ENCODE measurements at regions not wholly inside any gene's neighbourhood (a gene's known extent, or its start where the extent isn't known, plus 50 kb on each side); places are given as distances from the start of the nearest gene placed in this dataset.

DNA sequence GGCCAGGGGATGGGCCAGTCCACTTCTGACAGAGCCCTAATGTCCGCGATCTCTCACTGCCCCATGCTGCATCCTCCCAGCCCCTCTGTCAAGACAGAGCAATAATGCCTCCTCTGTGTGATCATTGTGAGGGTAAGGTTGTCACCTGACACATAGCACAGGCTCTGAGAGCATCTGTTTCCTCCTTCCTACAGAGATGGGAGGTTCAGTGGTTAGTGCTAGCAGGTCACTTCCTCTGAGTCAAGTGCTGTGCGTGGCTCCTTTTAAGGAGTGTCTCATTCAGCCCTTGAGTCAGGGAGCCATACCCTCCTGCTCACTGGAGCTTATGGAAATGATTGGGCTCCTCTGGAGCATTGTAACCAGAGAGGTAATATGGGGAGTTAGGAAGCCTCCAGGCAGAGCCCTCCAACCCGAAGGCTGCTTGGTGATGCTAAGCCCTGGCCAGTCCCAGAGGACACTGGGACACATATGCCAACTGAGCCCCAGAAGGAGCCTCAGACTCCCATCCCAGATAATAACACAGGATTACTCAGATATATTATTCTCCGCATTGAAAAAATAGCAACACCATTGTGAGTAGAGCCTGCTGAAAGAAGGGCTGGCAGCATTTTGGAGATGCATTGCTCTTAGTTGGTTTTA is 189.0 kb downstream of the GALNT1 start:
- ATAC-seq: no peak
- TF ChIP-seq ZNF565 (CRISPR knock-in tag; conservative IDR thresholded peaks at IDR 0.05; ENCODE audit: low read depth): no peak
- TF ChIP-seq OSR1 (CRISPR knock-in tag; IDR thresholded peaks at IDR 0.05): no peak
- TF ChIP-seq PATZ1 (CRISPR knock-in tag; IDR thresholded peaks at IDR 0.05; ENCODE audit: borderline replicate concordance): no peak
- no peak for TF ChIP-seq PPARA (CRISPR knock-in tag; IDR thresholded peaks at IDR 0.05; ENCODE audit: borderline replicate concordance)
- TF ChIP-seq TSHZ2 (CRISPR knock-in tag; IDR thresholded peaks at IDR 0.05): no peak
- no peak for TF ChIP-seq SNAI2 (CRISPR knock-in tag; IDR thresholded peaks at IDR 0.05)
- TF ChIP-seq ZNF8 (CRISPR knock-in tag; IDR thresholded peaks at IDR 0.05): no peak
- TF ChIP-seq CREB5 (CRISPR knock-in tag; IDR thresholded peaks at IDR 0.05; ENCODE audit: low read depth): no peak
- no peak for TF ChIP-seq ZFP3 (CRISPR knock-in tag; IDR thresholded peaks at IDR 0.05)
- TF ChIP-seq ISL1 (CRISPR knock-in tag; IDR thresholded peaks at IDR 0.05): no peak
- TF ChIP-seq CSDC2 (CRISPR knock-in tag; IDR thresholded peaks at IDR 0.05): no peak
- TF ChIP-seq TOX (CRISPR knock-in tag; IDR thresholded peaks at IDR 0.05; ENCODE audit: borderline replicate concordance): no peak
- no peak for TF ChIP-seq ESRRG (CRISPR knock-in tag; IDR thresholded peaks at IDR 0.05)
- no peak for TF ChIP-seq RARB (CRISPR knock-in tag; IDR thresholded peaks at IDR 0.05)
- no peak for TF ChIP-seq POU6F1 (CRISPR knock-in tag; IDR thresholded peaks at IDR 0.05; ENCODE audit: borderline replicate concordance, low read depth)
- no peak for TF ChIP-seq ARNTL (CRISPR knock-in tag; IDR thresholded peaks at IDR 0.05; ENCODE audit: borderline replicate concordance, low read depth)
- TF ChIP-seq TCF4 (CRISPR knock-in tag; IDR thresholded peaks at IDR 0.05; ENCODE audit: borderline replicate concordance): no peak
- TF ChIP-seq ZC3H10 (CRISPR knock-in tag; IDR thresholded peaks at IDR 0.05): no peak
- TF ChIP-seq GLIS3 (CRISPR knock-in tag; IDR thresholded peaks at IDR 0.05): no peak
- no peak for TF ChIP-seq BACH2 (CRISPR knock-in tag; IDR thresholded peaks at IDR 0.05; ENCODE audit: borderline replicate concordance)

DNA sequence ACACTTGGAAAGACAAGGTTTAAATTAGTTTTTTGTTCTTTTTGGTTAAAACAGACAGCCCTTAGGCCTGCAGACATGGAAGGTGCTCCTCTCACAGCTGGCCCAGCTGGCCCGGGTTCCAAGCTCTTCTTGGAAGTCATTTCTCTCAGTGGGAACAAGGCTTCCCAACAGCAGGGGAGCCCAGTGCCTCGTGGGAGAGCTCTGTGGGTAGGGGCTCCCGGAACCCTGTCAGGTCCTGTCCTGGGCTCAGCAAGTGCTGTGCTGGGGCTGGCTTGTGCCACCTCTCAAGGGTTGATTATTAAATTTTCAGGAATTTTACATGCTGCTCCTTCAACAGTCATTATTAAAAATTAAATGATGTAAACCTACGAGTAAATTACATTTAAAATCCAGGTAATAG is 189.6 kb downstream of the GALNT1 start:
- TF ChIP-seq ISL1 (CRISPR knock-in tag; IDR thresholded peaks at IDR 0.05) (no peak), CSDC2 (CRISPR knock-in tag; IDR thresholded peaks at IDR 0.05) (no peak), ZC3H10 (CRISPR knock-in tag; IDR thresholded peaks at IDR 0.05) (no peak), TSHZ2 (CRISPR knock-in tag; IDR thresholded peaks at IDR 0.05) (no peak), TOX (CRISPR knock-in tag; IDR thresholded peaks at IDR 0.05; ENCODE audit: borderline replicate concordance) (no peak), RARB (CRISPR knock-in tag; IDR thresholded peaks at IDR 0.05) (no peak), POU6F1 (CRISPR knock-in tag; IDR thresholded peaks at IDR 0.05; ENCODE audit: borderline replicate concordance, low read depth) (no peak), ZFP30 (CRISPR knock-in tag; IDR thresholded peaks at IDR 0.05) (no peak), ARNTL (CRISPR knock-in tag; IDR thresholded peaks at IDR 0.05; ENCODE audit: borderline replicate concordance, low read depth) (no peak)
- no peak for ATAC-seq

Data from SK-N-SH treated with all-trans-retinoic acid at 6 μM for 48 hours (cell line).